DND-41 (cell line): ENCODE measurements at regions not wholly inside any gene's neighbourhood (a gene's known extent, or its start where the extent isn't known, plus 50 kb on each side); places are given as distances from the start of the nearest gene placed in this dataset.

Experiments used
- ATAC-seq: fragments of 200-7000 bp; cut with Tn5 transposase; 3 replicates; pipeline ENCODE4 v1.9.1; 2021; ENCODE audit warnings: low read depth; ENCODE audit not compliant: insufficient read depth
- DNase-seq: peaks from one replicate; pipeline ENCODE4 v3.0.0-alpha.2; 2020
- H2AFZ ChIP-seq: 2 replicates; pipeline ENCODE4 v1.6.0; 2012; ENCODE audit warnings: low read depth, low read length
- H3K27ac ChIP-seq: 2 replicates; pipeline ENCODE4 v1.5.1; 2012; ENCODE audit warnings: low read length, inconsistent platforms
- H3K27me3 ChIP-seq: fragments of 200-600 bp; sonication (generic); 2 replicates; pipeline ENCODE4 v1.6.0; 2012; ENCODE audit warnings: low read length, mild to moderate bottlenecking, inconsistent platforms; ENCODE audit not compliant: insufficient read depth, poor library complexity
- H3K36me3 ChIP-seq: 2 replicates; pipeline ENCODE4 v1.5.1; 2012; ENCODE audit warnings: low read length, inconsistent platforms; ENCODE audit not compliant: insufficient read depth
- H3K4me1 ChIP-seq: 2 replicates; pipeline ENCODE4 v1.5.1; 2012; ENCODE audit warnings: mild to moderate bottlenecking, low read length; ENCODE audit not compliant: insufficient read depth
- H3K4me2 ChIP-seq: 2 replicates; pipeline ENCODE4 v1.6.0; 2012; ENCODE audit warnings: mild to moderate bottlenecking, moderate library complexity, low read length, inconsistent platforms; ENCODE audit not compliant: insufficient read depth
- H3K4me3 ChIP-seq, 2 experiments: fragments of 200-600 bp in 1 of 2; shearing (Covaris generic) in 1 of 2; 2 replicates each; pipeline ENCODE4 v1.5.1; 2012 to 2016; ENCODE audit warnings: inconsistent platforms in 2 of 2, low read length in 2 of 2, mild to moderate bottlenecking in 2 of 2, low read depth in 1 of 2, moderate library complexity in 1 of 2
- H3K79me2 ChIP-seq: 2 replicates; pipeline ENCODE4 v1.6.0; 2012; ENCODE audit warnings: low read length, inconsistent platforms; ENCODE audit not compliant: insufficient read depth
- H3K9ac ChIP-seq: 2 replicates; pipeline ENCODE4 v1.6.0; 2012; ENCODE audit warnings: low read depth, mild to moderate bottlenecking, inconsistent platforms, low read length, moderate library complexity
- H3K9me3 ChIP-seq: 2 replicates; pipeline ENCODE4 v1.5.1; 2012; ENCODE audit warnings: low read length, moderate library complexity, mild to moderate bottlenecking, inconsistent platforms; ENCODE audit not compliant: insufficient read depth, severe bottlenecking
- H4K20me1 ChIP-seq: 2 replicates; pipeline ENCODE4 v1.6.0; 2012; ENCODE audit warnings: low read length; ENCODE audit not compliant: insufficient read depth
- CTCF ChIP-seq: IDR thresholded peaks from 2 replicates; pipeline ENCODE4 v1.5.1; 2012; ENCODE audit warnings: borderline replicate concordance, low read length, moderate library complexity, mild to moderate bottlenecking; ENCODE audit not compliant: poor library complexity, severe bottlenecking; ENCODE audit errors: extremely low read depth
- EZH2 ChIP-seq: IDR thresholded peaks from 3 replicates; pipeline ENCODE4 v1.6.1; 2012; ENCODE audit warnings: borderline replicate concordance, low read depth, mild to moderate bottlenecking, moderate library complexity, low read length, inconsistent platforms; ENCODE audit not compliant: severe bottlenecking

GRCh38 chr4:35491093-35491492, 753.2 kb downstream of the ARAP2 start:
- no peaks in the 10 kb centered on the region for H3K79me2 ChIP-seq
- H2AFZ ChIP-seq, result no peak overlapping the region
- H3K9ac ChIP-seq, result no peak overlapping the region
- H3K27ac ChIP-seq, result no peak overlapping the region
- no peaks in the 10 kb centered on the region for H3K9me3 ChIP-seq
- DNase-seq (no peak), ATAC-seq (no peak)
- H3K4me1 ChIP-seq, result no peaks in the 10 kb centered on the region
- H4K20me1 ChIP-seq, result no peaks in the 10 kb centered on the region
- no peak overlapping the region for H3K4me2 ChIP-seq
- H3K4me3 ChIP-seq, result no peak overlapping the region
- no peaks in the 10 kb centered on the region for H3K27me3 ChIP-seq
- no peaks in the 10 kb centered on the region for H3K36me3 ChIP-seq
- no peak for TF ChIP-seq EZH2
- no peak for TF ChIP-seq CTCF

- Histone ChIP-seq H3K4me2 (no peak overlapping the region), H3K27ac (no peak overlapping the region), H4K20me1 (no peaks in the 10 kb centered on the region), H3K4me1 (no peaks in the 10 kb centered on the region), H3K27me3 (no peaks in the 10 kb centered on the region), H3K79me2 (no peaks in the 10 kb centered on the region), H3K4me3 (no peak overlapping the region), H3K9ac (no peak overlapping the region), H2AFZ (no peak overlapping the region), H3K36me3 (no peaks in the 10 kb centered on the region), H3K9me3 (no peaks in the 10 kb centered on the region)
- ATAC-seq (no peak), DNase-seq (no peak)
- no peak for TF ChIP-seq EZH2
- TF ChIP-seq CTCF, result no peak
Observed at GRCh38 chr4:35493977-35494376, 750.3 kb downstream of the ARAP2 start.

GRCh38 chr4:35494955-35495354, 749.4 kb downstream of the ARAP2 start:
- DNase-seq, result no peak
- H4K20me1 ChIP-seq, result no peaks in the 10 kb centered on the region
- H3K79me2 ChIP-seq, result no peaks in the 10 kb centered on the region
- H3K4me2 ChIP-seq, result no peak overlapping the region
- no peaks in the 10 kb centered on the region for H3K36me3 ChIP-seq
- H3K9ac ChIP-seq, result no peak overlapping the region
- H3K27ac ChIP-seq, result no peak overlapping the region
- no peak for ATAC-seq
- no peaks in the 10 kb centered on the region for H3K9me3 ChIP-seq
- H3K4me3 ChIP-seq, result no peak overlapping the region
- no peaks in the 10 kb centered on the region for H3K4me1 ChIP-seq
- no peak for TF ChIP-seq EZH2
- TF ChIP-seq CTCF, result no peak
- no peaks in the 10 kb centered on the region for H3K27me3 ChIP-seq
- H2AFZ ChIP-seq, result no peak overlapping the region

GRCh38 chr4:35500812-35501211, 743.5 kb downstream of the ARAP2 start:
- ATAC-seq (no peak), DNase-seq (no peak)
- no peak overlapping the region for H3K9ac ChIP-seq
- no peak overlapping the region for H3K4me2 ChIP-seq
- no peak overlapping the region for H3K27ac ChIP-seq
- no peaks in the 10 kb centered on the region for H3K36me3 ChIP-seq
- H3K4me1 ChIP-seq, result no peaks in the 10 kb centered on the region
- TF ChIP-seq CTCF (no peak), EZH2 (no peak)
- no peak overlapping the region for H2AFZ ChIP-seq
- no peaks in the 10 kb centered on the region for H3K79me2 ChIP-seq
- no peaks in the 10 kb centered on the region for H4K20me1 ChIP-seq
- H3K27me3 ChIP-seq, result no peaks in the 10 kb centered on the region
- no peak overlapping the region for H3K4me3 ChIP-seq
- H3K9me3 ChIP-seq, result no peaks in the 10 kb centered on the region
